Smooth muscle cell (in vitro differentiated cells): ENCODE measurements at regions not wholly inside any gene's neighbourhood (a gene's known extent, or its start where the extent isn't known, plus 50 kb on each side); places are given as distances from the start of the nearest gene placed in this dataset.

Source experiments
- DNase-seq: peaks from one replicate; lab custom pipeline; 2025; ENCODE audit not compliant: unreplicated experiment; lab: John Stamatoyannopoulos, UW
- H2AFZ ChIP-seq: fragments of 200-600 bp; sonication (generic); 2 replicates; pipeline ENCODE4 v1.6.0; 2016; ENCODE audit warnings: antibody characterized with exemption, low read depth, mild to moderate bottlenecking
- H3F3A ChIP-seq: fragments of 200-600 bp; sonication (generic); 2 replicates; pipeline ENCODE4 v1.6.0; 2017; ENCODE audit warnings: antibody characterized with exemption, low read depth
- H3K27ac ChIP-seq: fragments of 200-600 bp; sonication (generic); 2 replicates; pipeline ENCODE4 v1.5.1; 2016; ENCODE audit warnings: low read depth, mild to moderate bottlenecking
- H3K27me3 ChIP-seq: fragments of 200-600 bp; sonication (generic); 2 replicates; pipeline ENCODE4 v1.6.1; 2016; ENCODE audit warnings: low read depth, mild to moderate bottlenecking
- H3K36me3 ChIP-seq: fragments of 200-600 bp; sonication (generic); 2 replicates; pipeline ENCODE4 v1.5.1; 2016; ENCODE audit warnings: low read depth
- H3K4me1 ChIP-seq: fragments of 200-600 bp; sonication (generic); 2 replicates; pipeline ENCODE4 v1.5.1; 2016; ENCODE audit warnings: low read depth
- H3K4me2 ChIP-seq: fragments of 200-600 bp; sonication (generic); 2 replicates; pipeline ENCODE4 v1.6.0; 2016; ENCODE audit warnings: mild to moderate bottlenecking
- H3K4me3 ChIP-seq: fragments of 200-600 bp; sonication (generic); 2 replicates; pipeline ENCODE4 v1.5.1; 2016; ENCODE audit warnings: mild to moderate bottlenecking
- H3K79me2 ChIP-seq: fragments of 200-600 bp; sonication (generic); 2 replicates; pipeline ENCODE4 v1.6.0; 2016; ENCODE audit warnings: low read depth, mild to moderate bottlenecking
- H3K9ac ChIP-seq: fragments of 200-600 bp; sonication (generic); 2 replicates; pipeline ENCODE4 v1.6.0; 2016; ENCODE audit warnings: low read depth
- H3K9me3 ChIP-seq: fragments of 200-600 bp; sonication (generic); replicated peaks from 2 replicates; pipeline ENCODE4 v1.5.1; 2016; ENCODE audit warnings: low read depth
- H4K20me1 ChIP-seq: fragments of 200-600 bp; sonication (generic); 2 replicates; pipeline ENCODE4 v1.6.0; 2016; ENCODE audit warnings: low read depth
- CTCF ChIP-seq: fragments of 200-600 bp; sonication (generic); IDR thresholded peaks from 2 replicates; pipeline ENCODE4 v1.5.1; 2017; ENCODE audit warnings: borderline replicate concordance, mild to moderate bottlenecking, antibody characterized with exemption; ENCODE audit not compliant: insufficient read depth, poor library complexity, severe bottlenecking
- WGBS: methylation state at CpG from one replicate; pipeline ENCODE4 v1.1.7; 2016; ENCODE audit warnings: low lambda C conversion rate; 5-methylcytosine and 5-hydroxymethylcytosine counted together

- H3F3A ChIP-seq, result no peaks in the 10 kb centered on the region
- no peaks in the 10 kb centered on the region for H3K9me3 ChIP-seq
- peaks cover 5% of the 10 kb centered on the region for H3K4me1 ChIP-seq
- H3K4me3 ChIP-seq, result no peak overlapping the region
- H3K27ac ChIP-seq, result peak overlapping the region; percentile 84
- DNase-seq, result no peak
- no peaks in the 10 kb centered on the region for H3K36me3 ChIP-seq
- H3K79me2 ChIP-seq, result no peaks in the 10 kb centered on the region
- peak overlapping the region; percentile 49 for H2AFZ ChIP-seq
- 54% methylated on average over 6 of the region's 6 CpGs for WGBS
- H4K20me1 ChIP-seq, result no peaks in the 10 kb centered on the region
- H3K9ac ChIP-seq, result peak overlapping the region; percentile 22
- H3K27me3 ChIP-seq, result no peaks in the 10 kb centered on the region
- peak overlapping the region; percentile 72 for H3K4me2 ChIP-seq
- no peak for TF ChIP-seq CTCF
These were observed 81.3 kb upstream of the BHLHE40 start for GRCh38 chr3:4897765-4898453.

DNA sequence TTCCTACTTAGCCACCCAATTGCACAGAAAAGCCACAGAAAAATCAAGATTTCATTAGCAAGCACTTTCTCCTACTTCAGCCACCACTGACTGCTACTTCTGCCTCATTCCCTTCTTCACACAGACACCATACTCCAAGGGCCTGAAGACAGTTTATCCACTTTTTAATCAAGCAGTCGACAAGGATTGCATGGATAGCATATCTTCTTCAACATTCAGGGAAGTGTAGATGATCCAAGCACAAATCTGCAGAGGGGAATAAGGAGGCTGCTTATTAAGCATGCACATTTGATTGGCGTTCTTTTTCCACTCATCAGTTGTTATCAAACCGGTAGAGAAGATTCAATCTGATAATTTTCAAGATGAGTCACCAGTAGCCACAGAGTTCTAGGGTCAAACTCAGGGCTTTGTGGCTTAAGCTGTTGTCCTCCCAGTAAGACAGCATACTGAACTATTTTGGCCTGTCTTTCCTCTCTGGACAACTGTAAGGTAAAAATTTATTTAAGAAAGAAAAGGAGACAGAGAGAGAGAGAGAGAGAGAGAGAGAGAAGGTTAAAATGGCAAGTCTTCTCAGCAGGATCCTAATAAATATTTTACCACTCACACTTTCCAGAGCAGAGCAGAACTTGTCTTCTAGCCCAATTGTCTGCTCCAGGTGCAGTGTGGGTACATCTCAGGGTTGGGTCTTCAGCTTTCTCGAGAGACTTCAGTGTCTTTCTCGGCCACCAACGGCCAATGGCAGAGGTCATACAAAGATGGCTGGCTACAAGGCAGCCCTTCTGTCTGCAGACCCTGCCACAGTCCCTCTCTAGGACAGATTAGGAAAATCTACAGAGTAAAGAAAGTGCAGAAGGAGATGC lies 80.6 kb upstream of the BHLHE40 start:
- peak overlapping the region; percentile 84 for H3K27ac ChIP-seq
- no peak overlapping the region for H3K4me3 ChIP-seq
- H3K9me3 ChIP-seq, result no peaks in the 10 kb centered on the region
- H3K27me3 ChIP-seq, result no peaks in the 10 kb centered on the region
- H3F3A ChIP-seq, result no peaks in the 10 kb centered on the region
- no peak for DNase-seq
- WGBS, result 54% methylated on average over 6 of the region's 6 CpGs
- peak overlapping the region; percentile 22 for H3K9ac ChIP-seq
- H3K4me2 ChIP-seq, result peak overlapping the region; percentile 72
- H3K36me3 ChIP-seq, result no peaks in the 10 kb centered on the region
- H4K20me1 ChIP-seq, result no peaks in the 10 kb centered on the region
- no peak for TF ChIP-seq CTCF
- H3K79me2 ChIP-seq, result no peaks in the 10 kb centered on the region
- H3K4me1 ChIP-seq, result peaks cover 5% of the 10 kb centered on the region
- H2AFZ ChIP-seq, result peak overlapping the region; percentile 49

- no peak overlapping the region for H3K9ac ChIP-seq
- no peaks in the 10 kb centered on the region for H3K79me2 ChIP-seq
- H3K27me3 ChIP-seq, result no peaks in the 10 kb centered on the region
- no peak overlapping the region for H3K4me3 ChIP-seq
- DNase-seq, result no peak
- 77% methylated on average over 6 of the region's 6 CpGs for whole genome bisulfite sequencing
- H3K9me3 ChIP-seq, result no peaks in the 10 kb centered on the region
- H2AFZ ChIP-seq, result no peak overlapping the region
- no peak overlapping the region for H3K4me2 ChIP-seq
- no peak overlapping the region for H3K27ac ChIP-seq
- no peaks in the 10 kb centered on the region for H3F3A ChIP-seq
- no peak for TF ChIP-seq CTCF
- no peaks in the 10 kb centered on the region for H4K20me1 ChIP-seq
- H3K36me3 ChIP-seq, result no peaks in the 10 kb centered on the region
- peaks cover 5% of the 10 kb centered on the region for H3K4me1 ChIP-seq
These were observed 79.5 kb upstream of the BHLHE40 start for GRCh38 chr3:4899710-4900109.

- Histone ChIP-seq H3F3A (no peaks in the 10 kb centered on the region), H3K27me3 (no peaks in the 10 kb centered on the region), H2AFZ (no peak overlapping the region), H3K9me3 (no peaks in the 10 kb centered on the region), H3K36me3 (no peaks in the 10 kb centered on the region), H3K79me2 (no peaks in the 10 kb centered on the region), H3K4me1 (peaks cover 5% of the 10 kb centered on the region), H4K20me1 (no peaks in the 10 kb centered on the region), H3K4me3 (no peak overlapping the region), H3K27ac (no peak overlapping the region), H3K9ac (no peak overlapping the region), H3K4me2 (no peak overlapping the region)
- WGBS, result 82% methylated on average over 4 of the region's 4 CpGs
- TF ChIP-seq CTCF, result no peak
- DNase-seq, result no peak
These were observed 78.9 kb upstream of the BHLHE40 start for GRCh38 chr3:4900298-4900697.
